ENCODE measurements at regions not wholly inside any gene's neighbourhood (a gene's known extent, or its start where the extent isn't known, plus 50 kb on each side); places are given as distances from the start of the nearest gene placed in this dataset.

DNA sequence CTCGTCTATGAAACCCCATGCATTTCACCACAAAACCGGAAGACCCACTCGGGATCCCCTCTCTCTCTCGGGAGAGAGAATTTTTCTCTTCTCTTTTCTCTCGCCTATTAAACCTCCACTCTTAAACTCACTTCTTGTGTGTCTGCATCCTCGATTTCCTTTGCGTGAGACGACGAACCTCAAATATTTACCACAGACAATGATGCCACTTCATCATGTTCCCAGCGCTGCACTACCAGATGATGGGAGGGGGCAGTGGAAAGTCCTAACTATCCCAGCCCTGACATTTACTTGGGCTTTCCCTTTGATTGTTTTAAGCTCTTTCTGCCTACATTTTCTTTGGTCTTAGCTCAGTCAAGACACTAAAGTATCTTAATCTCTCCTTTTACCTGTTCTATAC, 906.7 kb downstream of the GRID1 start:
- no peaks in the 10 kb centered on the region for H3K9me1 ChIP-seq (ENCODE audit: insufficient read depth, low read length)
- H4K8ac ChIP-seq (ENCODE audit: low read depth in 2 of 2, low read length in 2 of 2), result no peak overlapping the region
- H3K9ac ChIP-seq (ENCODE audit: low read depth, low read length), result no peak overlapping the region
- H3K4ac ChIP-seq (ENCODE audit: low read depth, low read length), result no peak overlapping the region
- H3K56ac ChIP-seq (ENCODE audit: extremely low read depth, insufficient read depth, low read length), result no peak overlapping the region
- no peaks in the 10 kb centered on the region for H4K20me1 ChIP-seq (ENCODE audit: insufficient read depth, low read length)
- no TSS peak for BruUV-seq (replicated peaks)
- ATAC-seq (ENCODE audit: low read depth) (no peak), DNase-seq (no peak)
- H3K4me1 ChIP-seq (ENCODE audit: control insufficient read depth, insufficient read depth, low read length), result no peaks in the 10 kb centered on the region
- WGBS, 2 experiments (ENCODE audit: extremely low coverage in 2 of 2, insufficient read length in 1 of 2), result 57% methylated on average over 2 of the region's 10 CpGs; no CpG with 5 or more reads in 1 of the 2 experiments
- H3K4me3 ChIP-seq (ENCODE audit: insufficient read depth, low read depth, low read length), result no peak overlapping the region
- H2BK15ac ChIP-seq (ENCODE audit: low read depth, low read length), result no peak overlapping the region
- no peak overlapping the region for H2AFZ ChIP-seq (replicated peaks; ENCODE audit: low read length, poor library complexity)
- no peaks in the 10 kb centered on the region for H3K79me1 ChIP-seq (ENCODE audit: low read depth in 1 of 2, low read length in 2 of 2)
- ChIA-PET POLR2A (ENCODE audit: unreplicated experiment) (no interaction called here), CTCF (no interaction called here)
- H4K5ac ChIP-seq (ENCODE audit: low read depth, low read length), result no peak overlapping the region
- no peak overlapping the region for H2BK20ac ChIP-seq (ENCODE audit: low read depth, low read length)
- H3K36me3 ChIP-seq (ENCODE audit: control insufficient read depth, insufficient read depth, low read length), result no peaks in the 10 kb centered on the region
- H2BK120ac ChIP-seq (ENCODE audit: low read depth, low read length), result no peak overlapping the region
- H4K91ac ChIP-seq (ENCODE audit: insufficient read depth, low read depth, low read length), result no peak overlapping the region
- H2BK5ac ChIP-seq (ENCODE audit: low read depth, low read length, poor library complexity, severe bottlenecking), result no peak overlapping the region
- H3K9me3 ChIP-seq (ENCODE audit: control insufficient read depth, insufficient read depth, low read length), result peaks cover 20% of the 10 kb centered on the region
- H2AK5ac ChIP-seq (ENCODE audit: low read depth, low read length), result no peak overlapping the region
- intact Hi-C loops (cut with micrococcal nuclease), result no loop called here
- in situ Hi-C loops (cut with MboI; ENCODE audit: low sequenced_read_pairs), result no loop called here
- H3K27ac ChIP-seq (ENCODE audit: insufficient read depth, low read length), result no peak overlapping the region
- TF ChIP-seq SMC3 (IDR thresholded peaks at IDR 0.05; ENCODE audit: low read depth, low read length) (no peak), CEBPB (IDR thresholded peaks at IDR 0.05; ENCODE audit: low read depth, low read length) (no peak), CTCF (conservative IDR thresholded peaks at IDR 0.05; ENCODE audit: low read depth, low read length) (no peak), MAFK (IDR thresholded peaks at IDR 0.05; ENCODE audit: low read depth, low read length) (no peak)
- H3K23ac ChIP-seq (ENCODE audit: low read depth, low read length), result no peak overlapping the region
- H3K4me2 ChIP-seq (ENCODE audit: low read depth, low read length), result no peak overlapping the region
- no peak overlapping the region for H3K14ac ChIP-seq (replicated peaks; ENCODE audit: low read depth, low read length)
- dilution Hi-C loops (cut with HindIII; ENCODE audit: low sequenced_read_pairs, unreplicated experiment), result no loop called here
- no peak overlapping the region for H2AK9ac ChIP-seq (replicated peaks; ENCODE audit: low read depth, low read length, poor library complexity)
- H3K27me3 ChIP-seq (ENCODE audit: control insufficient read depth, insufficient read depth, low read length), result no peaks in the 10 kb centered on the region
- no peak overlapping the region for H3K18ac ChIP-seq (ENCODE audit: low read depth, low read length)
